ENCODE measurements at regions not wholly inside any gene's neighbourhood (a gene's known extent, or its start where the extent isn't known, plus 50 kb on each side); places are given as distances from the start of the nearest gene placed in this dataset.

DNA sequence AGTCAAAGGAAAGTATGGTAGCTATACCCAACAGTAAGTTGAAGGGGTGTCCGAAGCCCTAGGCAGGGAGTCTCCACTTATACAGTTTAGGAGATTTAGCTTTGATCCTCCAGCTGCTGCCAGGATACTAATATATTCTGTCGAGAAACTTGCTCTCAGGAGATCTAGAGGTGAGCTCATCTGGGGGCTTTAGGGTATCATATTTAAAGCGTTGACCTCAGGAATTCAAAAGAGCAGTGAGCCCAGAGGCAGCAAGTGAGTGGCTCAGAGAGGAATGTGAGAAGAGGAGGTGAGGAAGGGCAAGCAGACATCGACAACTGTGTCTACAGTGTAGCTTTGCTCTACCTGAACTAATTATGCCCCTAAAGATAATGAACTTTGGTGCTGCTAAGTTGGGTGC, 245.1 kb upstream of the LRTM1 start:
- no peak for DNase-seq

DNA sequence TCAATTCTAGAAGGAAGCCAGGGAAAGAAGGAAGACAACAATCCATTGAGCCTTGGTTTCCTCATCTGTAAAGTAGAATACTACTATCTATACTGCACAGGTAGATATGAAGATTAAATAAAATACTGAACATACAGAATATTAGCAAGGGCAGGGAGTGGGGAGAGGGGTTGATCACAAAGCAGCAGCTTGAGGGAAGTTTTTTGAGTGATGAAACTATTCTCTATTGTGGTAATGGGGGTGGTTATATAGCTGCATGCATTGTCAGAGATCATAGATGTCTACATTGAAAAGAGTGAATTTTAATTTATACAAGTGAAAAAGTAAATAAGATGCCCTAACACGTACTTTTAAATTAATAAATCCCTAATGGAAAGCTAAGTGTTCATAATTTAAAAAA, 242.6 kb upstream of the LRTM1 start:
- DNase-seq, result no peak

DNA sequence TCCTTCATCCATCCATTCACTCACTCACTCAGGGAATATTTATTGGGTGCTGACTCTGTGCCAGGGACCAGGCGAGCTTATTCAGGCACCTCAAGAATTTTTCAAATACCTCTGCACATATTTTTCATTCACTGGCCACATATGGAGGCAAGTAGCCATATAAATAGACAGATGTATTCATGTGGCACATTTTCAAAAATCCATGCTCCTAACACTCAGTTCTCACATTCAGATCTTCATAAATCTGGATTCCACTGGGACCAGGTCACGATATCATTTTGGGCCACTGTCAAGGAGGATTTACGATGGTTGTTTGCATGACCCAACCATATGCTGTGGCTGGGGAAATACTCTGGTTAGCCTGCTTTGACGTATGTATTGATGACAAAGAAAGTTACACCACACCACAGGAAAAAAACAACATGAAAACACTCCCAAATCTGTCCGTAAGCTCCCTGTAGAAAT, 241.8 kb upstream of the LRTM1 start:
- DNase-seq, result no peak

DNA sequence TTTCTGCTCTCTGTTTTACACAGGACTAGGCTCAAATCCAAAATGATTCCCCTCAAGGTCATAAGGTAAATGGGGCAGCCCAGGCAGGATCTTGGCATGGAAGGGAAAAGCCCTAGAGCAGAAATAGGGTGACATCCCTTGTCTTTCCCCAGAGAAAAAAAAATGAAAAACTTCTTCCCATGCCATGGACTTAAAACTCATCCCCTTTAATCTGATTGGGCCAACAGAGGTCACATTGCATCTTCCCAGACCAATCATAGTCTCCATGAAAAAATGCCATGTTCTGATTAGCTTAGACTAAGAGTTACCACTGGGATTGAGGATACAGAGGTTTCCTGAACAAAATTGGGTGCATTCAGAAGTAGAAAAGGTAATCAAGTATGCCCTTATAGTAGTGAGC, 241.3 kb upstream of the LRTM1 start:
- no peak for DNase-seq

DNA sequence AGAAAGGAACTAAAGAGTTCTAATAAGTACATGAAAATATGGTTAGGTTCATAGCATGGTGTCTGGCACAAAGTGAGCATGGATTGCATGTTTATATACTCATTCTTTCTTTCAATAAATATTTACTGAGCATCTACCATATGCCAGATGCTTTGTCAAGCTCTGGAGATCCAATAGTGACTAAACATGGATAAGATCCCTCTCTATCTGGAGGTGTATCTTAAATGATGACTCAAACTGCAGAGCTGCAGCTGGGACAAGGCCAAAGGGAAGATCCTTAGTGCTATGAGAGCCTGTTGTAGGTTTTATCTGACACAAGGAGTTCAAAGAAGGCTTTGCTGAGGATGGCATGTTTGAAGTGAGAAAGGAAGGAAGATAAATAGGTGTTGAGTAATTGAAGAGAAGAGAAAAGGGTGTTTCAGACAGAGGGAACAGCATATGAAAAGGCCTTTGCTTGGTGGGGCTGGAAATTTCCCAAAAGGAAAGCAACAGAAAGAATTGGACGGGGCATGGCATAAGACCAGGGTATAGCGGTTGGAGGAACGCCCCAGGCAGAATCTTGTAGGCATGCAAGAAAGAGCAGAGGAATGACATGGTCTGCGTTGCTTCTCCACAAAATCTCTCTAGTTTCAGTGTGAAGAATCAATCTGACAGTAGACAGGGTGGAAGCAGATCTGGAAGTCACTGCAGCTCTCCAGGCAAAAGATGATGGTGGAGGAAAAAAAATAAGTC, 239.9 kb upstream of the LRTM1 start:
- DNase-seq, result no peak

DNA sequence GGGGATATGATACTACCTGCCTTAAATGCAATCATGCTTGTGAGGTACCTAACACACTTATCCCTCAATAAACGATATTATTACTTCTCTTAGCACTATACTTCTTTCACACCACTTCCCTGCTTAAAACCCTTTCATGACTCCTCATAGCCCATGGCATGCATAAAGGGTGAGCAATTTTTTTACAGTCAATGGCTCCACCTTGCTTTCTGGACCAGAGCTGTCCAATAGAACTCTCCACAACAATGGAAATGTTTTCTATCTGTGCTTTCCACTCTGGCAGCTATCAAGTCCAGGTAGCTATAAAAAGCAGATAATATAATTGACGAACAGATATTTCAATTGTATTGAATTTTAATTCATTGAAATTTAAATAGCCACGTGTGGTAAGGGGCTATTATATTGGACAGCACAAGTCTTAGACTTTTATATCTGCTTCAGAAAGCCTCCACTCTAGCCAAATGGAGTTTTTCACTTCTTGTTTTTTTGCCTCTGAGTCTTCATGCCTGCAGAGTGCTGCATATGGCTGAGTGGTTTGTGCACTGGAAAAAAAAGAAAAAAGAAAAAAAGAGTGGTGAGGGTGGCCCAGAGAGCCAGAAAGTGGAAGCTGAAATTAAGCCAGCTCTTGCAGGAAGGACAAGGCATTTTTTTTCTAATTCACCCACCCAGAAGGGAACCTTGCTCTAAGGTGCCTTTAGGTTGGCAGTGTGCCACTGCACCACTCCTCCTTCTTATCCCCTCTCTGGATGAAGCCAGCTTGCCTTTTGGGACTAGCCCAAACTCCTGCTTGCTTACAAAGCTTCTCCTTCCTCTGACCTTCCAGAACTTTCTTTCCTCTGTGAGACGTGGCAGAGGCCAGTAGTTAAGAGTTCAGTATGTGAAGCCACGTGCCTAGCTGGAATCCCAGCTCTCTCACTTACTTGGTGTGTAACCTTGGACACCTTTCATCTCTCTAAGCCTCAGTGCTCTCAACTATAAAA, 239.0 kb upstream of the LRTM1 start:
- no peak for DNase-seq

DNA sequence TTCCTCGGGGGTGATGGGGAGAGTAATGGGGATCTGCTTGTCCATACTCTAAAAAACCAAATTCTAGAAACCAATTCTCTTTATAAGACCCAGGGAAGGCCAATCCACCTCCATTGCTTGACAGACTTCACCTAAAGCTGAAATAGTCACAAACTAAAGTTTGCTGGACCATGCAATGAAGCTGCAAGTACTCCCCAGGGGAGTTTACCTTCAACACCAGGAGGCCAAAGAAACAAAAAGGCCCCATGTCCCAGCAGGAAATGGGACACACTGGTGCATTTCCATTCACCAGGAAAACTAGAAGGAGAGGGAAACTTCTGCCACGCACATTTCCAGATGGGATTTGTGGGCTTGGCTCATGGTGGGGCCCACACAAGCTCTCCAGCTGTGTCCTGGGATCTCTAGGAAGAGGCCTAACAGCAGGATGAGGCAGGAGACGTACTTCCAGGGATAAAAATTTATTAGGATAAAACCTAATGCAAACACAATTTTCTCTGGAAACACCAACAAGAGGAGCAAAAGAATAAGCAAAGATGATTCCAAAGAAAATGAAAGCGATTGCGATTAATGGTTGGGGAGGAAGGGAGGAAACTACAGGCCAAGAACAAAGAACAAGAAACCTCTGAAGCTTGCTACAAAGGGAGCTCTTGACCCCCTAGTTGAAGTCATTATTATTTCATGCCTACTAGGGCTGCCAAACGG, 238.0 kb upstream of the LRTM1 start:
- DNase-seq, result no peak

DNA sequence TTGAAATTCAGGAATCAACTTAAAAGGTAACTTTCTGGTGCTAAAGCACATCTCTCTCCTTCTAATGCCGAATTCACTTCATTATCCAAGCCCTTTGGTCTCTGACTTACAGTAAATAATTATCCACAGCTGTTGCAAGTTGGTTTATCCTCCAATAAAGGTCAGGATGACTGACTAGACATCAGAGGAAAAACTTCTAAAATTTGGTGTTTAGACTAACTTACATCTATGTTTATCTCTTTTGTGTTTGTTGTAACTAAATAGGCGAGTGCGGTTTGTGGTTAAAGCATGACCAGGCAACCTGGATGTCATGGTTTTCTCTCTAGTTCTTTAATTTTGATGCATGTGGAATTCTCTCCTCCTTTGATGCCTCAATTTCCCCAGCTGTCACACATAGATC, 237.4 kb upstream of the LRTM1 start:
- DNase-seq, result no peak

DNA sequence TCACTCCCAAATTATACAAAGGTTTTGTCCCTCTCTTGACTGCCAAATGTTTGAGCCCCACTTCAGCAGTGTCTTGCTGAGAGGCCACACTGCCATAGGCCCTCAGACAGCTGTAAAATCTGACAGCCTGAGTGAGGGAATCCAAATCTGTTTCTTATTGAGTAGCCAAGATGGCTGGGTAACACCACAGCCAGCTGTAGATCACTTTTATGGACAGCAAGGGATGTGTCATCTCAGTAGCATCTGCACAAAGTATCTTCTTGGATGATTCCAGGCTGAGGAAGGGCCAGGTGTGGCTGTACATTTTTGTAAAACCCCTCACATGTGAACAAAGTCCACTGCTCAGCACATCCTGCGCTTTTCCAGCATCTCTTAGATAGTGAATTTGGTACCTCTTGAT, 237.0 kb upstream of the LRTM1 start:
- no peak for DNase-seq

DNA sequence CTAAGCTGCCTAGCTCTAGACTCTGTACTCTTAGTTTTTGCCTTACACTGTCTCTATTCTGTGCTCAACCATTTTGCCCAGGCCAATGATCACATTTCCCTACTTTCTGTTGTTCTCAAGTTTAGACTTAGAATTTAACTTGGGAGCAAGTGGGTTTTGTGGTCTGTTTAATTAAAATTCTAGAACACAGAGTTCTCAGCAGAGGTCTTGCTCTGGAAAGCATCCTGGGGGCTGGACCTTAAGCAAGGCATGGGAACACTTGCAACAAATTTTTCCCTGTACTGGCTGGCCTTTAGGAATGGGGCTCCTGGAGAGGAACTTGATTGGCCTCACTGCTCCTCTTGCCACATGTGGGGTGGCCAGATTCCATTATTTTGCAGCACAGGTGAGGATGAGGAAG, 236.3 kb upstream of the LRTM1 start:
- no peak for DNase-seq

DNA sequence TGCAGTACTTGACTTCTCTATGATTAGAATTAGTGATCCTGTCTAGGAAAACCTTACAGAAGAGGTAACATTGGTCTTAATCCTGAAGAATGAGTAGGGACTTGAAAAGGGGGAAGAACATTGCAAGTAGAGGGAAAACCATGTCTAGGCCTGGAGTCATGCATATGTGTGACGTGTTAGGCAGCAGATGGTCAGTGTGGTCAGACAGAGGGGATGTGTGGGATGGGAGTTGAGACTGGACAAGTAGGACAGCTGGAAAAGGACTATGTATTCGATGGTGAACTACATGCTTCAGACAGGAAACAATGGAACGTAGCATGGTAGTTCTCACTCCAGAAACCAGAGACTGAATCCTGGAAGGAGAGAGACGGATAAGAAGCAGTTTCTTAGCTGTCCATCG, 235.6 kb upstream of the LRTM1 start:
- DNase-seq, result no peak

DNA sequence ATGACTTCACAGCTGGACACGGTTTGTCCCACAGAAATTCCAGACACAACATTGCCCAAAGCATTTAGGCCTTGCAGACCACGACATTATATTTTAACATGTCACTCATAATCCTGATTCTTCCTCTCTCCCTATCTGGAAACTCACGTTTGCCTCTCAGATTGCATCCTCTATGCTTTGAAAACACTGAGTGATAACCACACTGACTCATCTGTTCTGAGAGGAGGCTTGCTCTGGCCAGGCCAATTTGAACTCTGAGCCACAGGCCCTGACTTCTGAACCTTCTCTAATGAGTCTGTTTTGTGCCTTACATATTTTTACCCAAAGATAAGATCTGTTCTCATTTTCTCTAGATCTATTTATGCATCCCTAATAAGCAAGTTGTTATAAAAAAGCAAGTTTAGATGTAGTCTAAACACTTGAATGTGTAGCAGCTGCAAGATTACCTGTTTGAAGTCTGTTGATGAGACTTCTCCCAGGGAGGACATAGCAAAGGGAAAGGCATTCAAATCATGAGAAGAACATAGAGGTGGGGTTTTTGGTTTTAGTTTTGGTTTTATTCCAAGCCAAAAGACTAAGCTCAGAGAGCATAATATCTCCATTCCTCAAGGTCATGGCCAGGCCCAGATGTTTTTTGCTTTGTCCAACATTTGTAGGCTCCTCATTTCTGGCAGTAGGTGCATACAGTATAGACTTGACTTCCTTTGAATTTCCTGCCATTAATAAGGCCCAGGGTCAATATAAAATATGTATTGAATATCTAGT, 234.4 kb upstream of the LRTM1 start:
- no peak for DNase-seq

DNA sequence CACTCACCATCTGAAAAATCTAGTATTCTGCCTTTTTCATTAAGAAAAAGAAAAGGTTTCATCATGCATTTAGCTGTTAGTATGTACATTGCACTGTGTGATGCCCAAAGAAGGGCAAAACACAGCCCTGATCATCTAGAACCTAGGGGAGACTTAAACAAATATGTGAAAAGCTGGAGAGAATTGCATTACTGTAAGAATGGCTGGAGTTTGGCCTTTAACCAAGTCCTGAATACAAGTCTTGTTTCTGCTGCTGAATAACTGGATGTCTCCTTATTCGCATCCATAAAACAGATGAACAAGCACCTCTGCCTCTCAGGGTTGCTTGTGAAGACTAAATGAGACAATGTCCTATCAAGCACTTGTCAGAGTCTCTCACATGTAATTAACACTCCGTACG, 233.4 kb upstream of the LRTM1 start:
- DNase-seq, result no peak

DNA sequence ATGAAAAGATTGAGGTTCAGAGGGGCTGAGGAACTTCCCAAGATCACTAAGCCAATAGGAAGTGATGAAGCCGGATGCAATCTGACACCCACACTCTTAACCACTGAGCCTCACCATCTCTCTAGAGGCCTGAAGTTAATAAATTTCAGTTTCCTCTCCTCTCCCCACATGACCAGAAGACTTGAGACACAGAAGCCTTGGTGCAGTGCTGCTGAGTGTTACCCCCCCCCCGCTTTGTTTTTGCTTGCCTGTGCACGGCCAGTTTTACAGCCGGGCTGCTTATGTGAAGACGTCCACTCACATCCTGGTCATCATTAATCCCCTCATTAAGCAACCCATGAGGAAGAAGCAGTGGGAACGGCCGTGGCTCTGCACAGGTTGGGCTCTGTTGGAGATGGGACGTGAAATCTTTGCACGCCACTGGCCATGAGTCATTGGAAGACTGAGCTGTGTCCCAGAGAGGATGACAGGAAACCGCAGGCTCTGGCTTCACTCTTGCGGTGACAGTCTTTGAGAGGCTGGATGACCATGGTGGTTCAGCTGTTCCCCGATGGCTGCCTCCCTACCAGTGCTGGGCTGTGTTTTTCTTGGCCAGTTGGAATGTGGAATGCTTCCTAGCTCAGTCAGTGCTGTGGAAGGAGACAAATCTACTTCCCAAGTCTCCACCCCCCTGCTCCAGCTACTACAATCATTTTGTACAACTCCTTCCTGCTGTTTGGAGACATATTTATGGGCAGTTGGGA, 232.6 kb upstream of the LRTM1 start:
- no peak for DNase-seq

DNA sequence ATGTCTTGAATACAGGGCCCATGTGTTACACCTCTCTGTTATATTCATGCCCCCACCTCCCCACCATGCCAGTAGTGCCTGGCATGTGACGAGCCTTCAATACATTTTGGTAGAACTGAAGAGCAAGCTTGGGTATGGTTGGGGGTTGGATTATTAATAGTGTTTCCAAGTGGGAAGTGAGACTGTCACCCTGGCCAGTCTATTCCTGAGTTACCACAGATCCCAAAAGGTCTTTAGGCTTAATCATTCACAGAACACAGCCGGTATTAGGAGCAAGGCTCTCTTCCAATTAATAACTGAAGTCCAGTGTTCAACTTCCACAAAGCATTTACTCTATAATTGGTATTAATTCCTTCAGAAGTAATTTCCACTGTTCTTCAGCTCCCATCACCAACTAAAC, 231.9 kb upstream of the LRTM1 start:
- DNase-seq, result no peak

DNA sequence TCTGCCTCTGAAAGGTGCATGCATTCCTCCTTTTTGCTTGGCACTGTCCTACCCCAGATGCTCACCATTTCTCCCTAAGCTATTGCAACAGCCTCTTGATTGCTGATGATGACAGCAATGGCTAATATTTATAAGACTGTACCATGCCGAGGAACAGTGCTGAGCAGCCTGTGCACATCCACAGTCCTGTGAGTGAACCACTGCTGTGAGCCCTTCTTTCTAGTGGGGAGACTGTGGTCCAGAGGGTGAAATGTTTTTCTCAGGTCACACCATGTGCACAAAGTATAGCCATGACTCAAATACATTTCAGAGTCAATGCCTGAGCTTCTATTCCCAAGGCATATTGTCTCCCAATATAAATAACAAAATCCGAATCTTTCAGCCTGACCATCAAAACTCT, 231.2 kb upstream of the LRTM1 start:
- DNase-seq, result no peak

DNA sequence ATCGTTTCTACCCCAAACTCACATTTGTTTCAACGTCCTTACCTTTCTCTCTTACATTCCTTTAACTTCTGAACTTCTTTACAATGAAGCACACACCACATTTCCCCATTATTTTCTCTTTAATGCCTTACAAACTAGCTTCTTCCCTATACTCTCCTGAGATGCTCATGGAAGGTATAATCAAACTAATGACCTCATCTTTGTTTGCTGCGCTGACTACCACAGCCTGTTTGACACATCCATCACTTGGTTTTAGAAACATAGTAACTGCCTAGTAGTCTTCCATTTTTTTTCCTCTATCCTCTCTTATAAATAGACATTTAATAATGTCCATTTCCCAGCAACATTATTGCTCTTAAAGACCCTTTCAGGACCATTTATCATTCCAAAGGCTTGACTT, 230.5 kb upstream of the LRTM1 start:
- DNase-seq, result no peak

DNA sequence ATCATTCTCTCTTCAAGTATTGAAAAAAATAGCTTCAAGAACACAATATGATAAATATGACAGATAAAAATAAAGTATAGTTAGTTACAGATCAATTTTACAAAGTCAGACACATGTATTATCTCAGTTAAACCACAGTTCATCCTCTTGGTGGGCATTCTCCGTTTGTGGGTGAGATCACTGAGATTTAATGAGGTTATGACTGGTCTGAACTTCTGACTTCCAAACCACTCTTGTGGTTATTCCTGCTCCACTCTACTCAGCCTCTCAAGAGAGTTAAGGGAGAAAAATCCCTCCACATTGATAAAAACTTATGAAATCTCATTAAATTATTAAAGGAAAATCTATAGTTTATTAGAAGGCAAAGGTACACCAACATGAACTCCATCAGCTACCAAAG, 229.9 kb upstream of the LRTM1 start:
- DNase-seq, result no peak

DNA sequence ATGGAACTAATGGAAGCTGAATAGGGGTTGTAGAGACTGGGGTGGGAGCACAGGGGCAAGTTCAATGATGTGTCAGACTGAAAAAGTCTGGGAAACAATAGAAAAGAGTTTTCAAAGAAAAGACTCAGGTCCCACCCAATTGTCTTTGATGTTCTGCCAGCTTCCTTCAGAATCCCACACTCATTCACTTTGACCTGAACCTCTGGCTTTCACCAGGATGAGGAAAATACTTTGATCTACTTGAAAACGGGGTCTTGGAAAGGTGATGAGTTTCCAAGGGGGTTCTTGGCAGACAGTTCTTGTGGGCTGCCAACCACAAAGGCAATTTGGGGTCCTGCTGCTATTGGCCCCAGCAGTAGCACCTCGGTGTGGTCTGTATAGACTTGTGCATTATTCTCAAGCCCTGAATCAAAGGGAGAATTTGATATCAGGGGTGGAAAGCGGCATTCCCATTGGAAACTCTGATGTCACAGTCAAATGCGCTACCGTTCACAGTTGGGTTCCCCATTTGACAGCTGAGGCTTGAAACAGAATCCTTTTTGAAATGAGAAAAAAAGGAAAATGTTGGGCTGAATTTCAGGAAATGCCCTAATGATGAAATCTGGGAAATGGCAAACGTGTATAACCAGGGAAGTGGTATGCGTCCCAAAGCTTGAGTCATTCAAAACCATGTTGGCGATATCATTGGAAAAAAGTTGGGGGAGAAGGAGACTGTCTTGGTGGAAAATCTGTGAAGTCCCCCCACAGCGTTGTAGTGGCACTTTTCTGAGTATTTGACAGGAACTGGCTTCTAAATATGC, 229.2 kb upstream of the LRTM1 start:
- no peak for DNase-seq

DNA sequence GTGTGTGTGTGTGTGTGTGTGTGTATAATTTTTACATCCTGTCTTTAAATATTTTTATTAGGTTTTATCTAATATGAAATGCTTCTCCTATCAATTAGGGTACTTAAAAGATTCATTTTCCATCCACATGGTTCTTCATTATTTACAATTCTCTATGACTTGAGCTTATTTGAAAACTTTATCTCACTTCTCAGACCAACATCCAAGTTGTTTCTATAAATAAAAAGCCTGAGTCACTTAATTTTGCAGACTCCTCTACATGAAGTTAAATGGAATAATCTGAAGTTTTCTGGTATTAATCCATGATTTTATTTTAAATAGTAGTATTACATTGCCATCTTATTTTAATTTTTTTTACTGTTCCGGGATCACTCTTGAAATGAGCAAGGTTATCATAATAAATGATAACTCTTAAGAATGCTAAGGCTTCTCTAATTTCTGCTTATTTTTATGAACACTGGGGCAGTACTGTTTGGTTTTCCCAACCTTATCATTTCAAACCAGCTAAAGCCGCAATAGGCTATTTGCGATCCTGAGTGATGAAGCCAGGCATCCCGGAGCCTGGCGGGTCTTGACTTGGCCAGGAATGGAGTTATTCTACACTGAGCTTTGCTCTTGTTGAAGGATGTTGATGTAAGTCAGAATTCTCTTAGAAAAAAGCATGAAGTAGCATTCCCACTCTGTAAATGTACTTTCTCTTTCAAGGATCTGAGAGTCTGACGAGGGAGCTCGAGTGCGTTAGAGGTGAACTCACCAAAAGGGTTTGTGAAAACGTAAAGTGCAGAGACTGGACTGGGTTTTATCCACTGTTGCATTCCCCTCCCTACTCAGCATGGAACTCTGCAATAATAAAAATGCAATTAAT, 220.2 kb upstream of the LRTM1 start:
- DNase-seq, result no peak

Data from stimulated activated CD4-positive, alpha-beta T cell treated with anti-CD3 and anti-CD28 coated beads, Interleukin-2, amount 100 ng/mL, for 48 hours (primary cell).